ENCODE measurements at regions not wholly inside any gene's neighbourhood (a gene's known extent, or its start where the extent isn't known, plus 50 kb on each side); places are given as distances from the start of the nearest gene placed in this dataset.

GRCh38 chr18:51520676-51521180, 323.2 kb upstream of the MEX3C start:
- DNase-seq (ENCODE audit: extremely low spot score in 2 of 2): no peak
- H3K27me3 ChIP-seq: no peaks in the 10 kb centered on the region
- TF ChIP-seq POLR2A (IDR thresholded peaks at IDR 0.05): no peak
- TF ChIP-seq CTCF (IDR thresholded peaks at IDR 0.05): no peak
- TF ChIP-seq POLR2AphosphoS5 (IDR thresholded peaks at IDR 0.05; ENCODE audit: insufficient read depth in 1 of 2, low read depth in 1 of 2): no peak
- H3K4me1 ChIP-seq: no peaks in the 10 kb centered on the region
- no peaks in the 10 kb centered on the region for H3K9me3 ChIP-seq
- H3K4me3 ChIP-seq: no peak overlapping the region
- H3K27ac ChIP-seq: no peak overlapping the region
- H3K36me3 ChIP-seq: no peaks in the 10 kb centered on the region
- intact Hi-C loops (cut with DNase I): no loop called here

- no peak overlapping the region for H3K27ac ChIP-seq
- DNase-seq (ENCODE audit: extremely low spot score in 2 of 2): no peak
- H3K4me1 ChIP-seq: no peaks in the 10 kb centered on the region
- H3K4me3 ChIP-seq: no peak overlapping the region
- no peaks in the 10 kb centered on the region for H3K9me3 ChIP-seq
- intact Hi-C loops (cut with DNase I): no loop called here
- H3K27me3 ChIP-seq: no peaks in the 10 kb centered on the region
- TF ChIP-seq CTCF (IDR thresholded peaks at IDR 0.05): no peak
- H3K36me3 ChIP-seq: no peaks in the 10 kb centered on the region
Observed at GRCh38 chr18:51522338-51522737, 324.9 kb upstream of the MEX3C start.

- intact Hi-C loops (cut with DNase I): no loop called here
- no peak for TF ChIP-seq POLR2A (IDR thresholded peaks at IDR 0.05)
- TF ChIP-seq CTCF (IDR thresholded peaks at IDR 0.05): no peak
- TF ChIP-seq POLR2AphosphoS5 (IDR thresholded peaks at IDR 0.05; ENCODE audit: insufficient read depth in 1 of 2, low read depth in 1 of 2): no peak
Observed at GRCh38 chr18:51522821-51523220, 325.3 kb upstream of the MEX3C start.

GRCh38 chr18:51523671-51524070, 326.2 kb upstream of the MEX3C start:
- Histone ChIP-seq H3K27me3 (no peaks in the 10 kb centered on the region), H3K4me3 (no peak overlapping the region), H3K4me1 (no peaks in the 10 kb centered on the region), H3K36me3 (no peaks in the 10 kb centered on the region), H3K27ac (no peak overlapping the region), H3K9me3 (no peaks in the 10 kb centered on the region)
- TF ChIP-seq POLR2A (IDR thresholded peaks at IDR 0.05) (no peak), POLR2AphosphoS5 (IDR thresholded peaks at IDR 0.05; ENCODE audit: insufficient read depth in 1 of 2, low read depth in 1 of 2) (no peak), CTCF (IDR thresholded peaks at IDR 0.05) (no peak)
- no peak for DNase-seq (ENCODE audit: extremely low spot score in 2 of 2)
- intact Hi-C loops (cut with DNase I): no loop called here

More at GRCh38 chr18:51522821-51523220, 325.3 kb upstream of the MEX3C start:
- Histone ChIP-seq H3K4me3 (no peak overlapping the region), H3K27me3 (no peaks in the 10 kb centered on the region), H3K4me1 (no peaks in the 10 kb centered on the region), H3K9me3 (no peaks in the 10 kb centered on the region), H3K36me3 (no peaks in the 10 kb centered on the region), H3K27ac (no peak overlapping the region)
- no peak for DNase-seq (ENCODE audit: extremely low spot score in 2 of 2)

GRCh38 chr18:51525453-51526225, 328.2 kb upstream of the MEX3C start:
- no peak for TF ChIP-seq POLR2A (IDR thresholded peaks at IDR 0.05)
- no peak for TF ChIP-seq POLR2AphosphoS5 (IDR thresholded peaks at IDR 0.05; ENCODE audit: insufficient read depth in 1 of 2, low read depth in 1 of 2)
- no peak for TF ChIP-seq CTCF (IDR thresholded peaks at IDR 0.05)
- no peak overlapping the region for H3K4me3 ChIP-seq

More at GRCh38 chr18:51525453-51526225, 328.2 kb upstream of the MEX3C start:
- H3K27ac ChIP-seq: no peak overlapping the region
- no peaks in the 10 kb centered on the region for H3K9me3 ChIP-seq
- DNase-seq (ENCODE audit: extremely low spot score in 2 of 2): no peak
- H3K36me3 ChIP-seq: no peaks in the 10 kb centered on the region
- H3K27me3 ChIP-seq: no peaks in the 10 kb centered on the region
- no peaks in the 10 kb centered on the region for H3K4me1 ChIP-seq
- intact Hi-C loops (cut with DNase I): no loop called here

All from vagina (tissue), 2 donors.